Esophagus (tissue), 2 donors: ENCODE measurements at regions not wholly inside any gene's neighbourhood (a gene's known extent, or its start where the extent isn't known, plus 50 kb on each side); places are given as distances from the start of the nearest gene placed in this dataset.
"Not testable (repeated sequence)": the region's sequence is repeated elsewhere in the genome, so short reads cannot be mapped to it uniquely, and the experiment has no call there.

ENCODE experiments used
- H3K27ac ChIP-seq, 2 donors: one replicate each; pipeline ENCODE4 v1.5.1; 2013; ENCODE audit warnings: low read depth in 2 of 2, mild to moderate bottlenecking in 2 of 2, inconsistent platforms in 1 of 2, low read length in 1 of 2, moderate library complexity in 1 of 2
- H3K27me3 ChIP-seq, 2 donors: one replicate each; pipeline ENCODE4 v1.6.1; 2013; ENCODE audit warnings: low read length in 2 of 2, control low read depth in 1 of 2, mild to moderate bottlenecking in 1 of 2; ENCODE audit not compliant: insufficient read depth in 2 of 2, control insufficient read depth in 1 of 2
- H3K36me3 ChIP-seq, 2 donors: one replicate each; pipeline ENCODE4 v1.6.1; 2013; ENCODE audit warnings: low read length in 1 of 2; ENCODE audit not compliant: control insufficient read depth in 2 of 2, insufficient read depth in 2 of 2
- H3K4me1 ChIP-seq, 2 donors: one replicate each; pipeline ENCODE4 v1.6.1; 2013; ENCODE audit warnings: low read length in 1 of 2; ENCODE audit not compliant: control insufficient read depth in 2 of 2, insufficient read depth in 2 of 2
- H3K4me3 ChIP-seq, 2 donors: one replicate each; pipeline ENCODE4 v1.5.1; 2013; ENCODE audit warnings: low read length in 2 of 2, mild to moderate bottlenecking in 2 of 2, low read depth in 1 of 2, moderate library complexity in 1 of 2
- H3K9me3 ChIP-seq, 2 donors: one replicate each; pipeline ENCODE4 v1.6.1; 2013; ENCODE audit warnings: mild to moderate bottlenecking in 2 of 2, low read depth in 1 of 2, low read length in 1 of 2, moderate library complexity in 1 of 2; ENCODE audit not compliant: control insufficient read depth in 2 of 2, insufficient read depth in 1 of 2
- WGBS, 2 donors: extraction: QIAGEN DNeasy Blood & Tissue Kit; methylation state at CpG; one replicate each; pipeline ENCODE4 v1.1.7; 2013; 5-methylcytosine and 5-hydroxymethylcytosine counted together
- donor health status: healthy with polysubstance abuse.
- donor health status: Bipolar disorder and iron deficiency.

GRCh38 chr20:51176446-51176845 is 153.5 kb upstream of the KCNG1 start:
- Histone ChIP-seq H3K4me1 (no peaks in the 10 kb centered on the region), H3K9me3 (no peaks in the 10 kb centered on the region), H3K27me3 (no peaks in the 10 kb centered on the region), H3K27ac (no peak overlapping the region), H3K4me3 (no peak overlapping the region), H3K36me3 (no peaks in the 10 kb centered on the region)
- WGBS, 2 donors: 78 to 86% methylated on average over 8 of the region's 8 CpGs

GRCh38 chr20:51175724-51176123 is 152.8 kb upstream of the KCNG1 start:
- Histone ChIP-seq H3K36me3 (no peaks in the 10 kb centered on the region), H3K4me1 (no peaks in the 10 kb centered on the region), H3K27me3 (peaks cover 0 to 2% of the 10 kb centered on the region in 2 donors), H3K4me3 (no peak overlapping the region), H3K27ac (no peak overlapping the region), H3K9me3 (no peaks in the 10 kb centered on the region)
- 85 to 88% methylated on average over 5 of the region's 5 CpGs for WGBS, 2 donors

- H3K4me1 ChIP-seq: no peaks in the 10 kb centered on the region
- peaks cover 0 to 2% of the 10 kb centered on the region in 2 donors for H3K27me3 ChIP-seq
- no peaks in the 10 kb centered on the region for H3K9me3 ChIP-seq
- WGBS, 2 donors: 86 to 93% methylated on average over 10 of the region's 10 CpGs
- H3K27ac ChIP-seq: no peak overlapping the region
- H3K4me3 ChIP-seq: no peak overlapping the region
- H3K36me3 ChIP-seq: no peaks in the 10 kb centered on the region
Observed at GRCh38 chr20:51175156-51175555, 152.2 kb upstream of the KCNG1 start.

DNA sequence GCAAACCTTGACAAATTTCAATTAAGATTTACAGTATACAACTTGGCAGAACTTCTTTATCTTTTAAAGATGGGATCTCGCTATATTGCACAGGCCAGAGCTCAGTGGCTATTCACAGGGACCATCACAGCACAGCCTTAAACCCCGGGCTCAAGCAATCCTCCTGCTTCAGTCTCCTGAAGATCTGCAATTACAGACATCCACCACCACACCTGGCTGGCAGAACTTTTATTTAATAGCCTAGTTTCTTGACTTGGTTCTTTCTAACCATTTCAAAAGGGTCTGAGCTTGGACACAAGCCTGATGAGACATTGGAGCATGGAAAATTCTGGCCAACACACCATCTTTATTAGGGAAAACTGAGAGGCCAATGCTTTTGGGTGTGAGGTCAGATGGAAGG is 151.6 kb upstream of the KCNG1 start:
- Histone ChIP-seq H3K27me3 (peaks cover 0 to 2% of the 10 kb centered on the region in 2 donors), H3K27ac (no peak overlapping the region), H3K4me1 (no peaks in the 10 kb centered on the region), H3K4me3 (no peak overlapping the region), H3K36me3 (no peaks in the 10 kb centered on the region), H3K9me3 (peaks cover 0 to 2% of the 10 kb centered on the region in 2 donors)
- 78 to 93% methylated on average over 2 of the region's 2 CpGs for WGBS, 2 donors

GRCh38 chr20:51172558-51173428 is 149.9 kb upstream of the KCNG1 start:
- no peaks in the 10 kb centered on the region for H3K36me3 ChIP-seq
- H3K4me1 ChIP-seq: no peaks in the 10 kb centered on the region
- H3K27ac ChIP-seq: no peak overlapping the region
- H3K4me3 ChIP-seq: no peak overlapping the region
- peaks cover 0 to 2% of the 10 kb centered on the region in 2 donors for H3K9me3 ChIP-seq
- WGBS, 2 donors: 82 to 83% methylated on average over 6 of the region's 6 CpGs
- H3K27me3 ChIP-seq: peaks cover 0 to 2% of the 10 kb centered on the region in 2 donors

GRCh38 chr20:51171141-51171540 is 148.2 kb upstream of the KCNG1 start:
- Histone ChIP-seq H3K4me3 (no peak overlapping the region), H3K27ac (no peak overlapping the region), H3K4me1 (no peaks in the 10 kb centered on the region), H3K9me3 (peaks cover 0 to 2% of the 10 kb centered on the region in 2 donors), H3K36me3 (no peaks in the 10 kb centered on the region), H3K27me3 (peaks cover 0 to 2% of the 10 kb centered on the region in 2 donors)
- WGBS, 2 donors: 73 to 74% methylated on average over 2 of the region's 2 CpGs

DNA sequence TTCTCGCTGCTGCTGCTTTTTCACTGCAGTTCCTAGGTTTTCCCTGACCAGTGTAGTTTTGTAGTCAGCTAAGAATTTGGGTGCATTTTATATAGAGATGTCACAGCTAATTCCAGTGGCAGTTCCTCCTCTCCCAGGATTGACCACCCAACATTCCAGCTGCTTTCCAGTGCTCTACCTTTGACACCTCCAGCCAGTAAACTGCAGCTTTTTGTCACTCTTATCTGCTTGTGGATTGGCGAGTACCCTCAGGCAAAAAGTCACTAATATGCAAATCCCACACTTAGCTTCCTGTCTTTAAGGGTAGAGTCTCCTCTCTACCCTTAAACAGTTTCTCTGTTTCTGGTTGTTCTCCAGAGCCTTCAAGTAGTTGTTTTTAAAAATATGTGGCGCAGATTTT is 146.9 kb upstream of the KCNG1 start:
- 86 to 88% methylated on average over 3 of the region's 3 CpGs for WGBS, 2 donors
- peaks cover 0 to 2% of the 10 kb centered on the region in 2 donors for H3K9me3 ChIP-seq
- no peaks in the 10 kb centered on the region for H3K36me3 ChIP-seq
- no peaks in the 10 kb centered on the region for H3K4me1 ChIP-seq
- H3K27me3 ChIP-seq: peaks cover 0 to 2% of the 10 kb centered on the region in 2 donors
- no peak overlapping the region for H3K4me3 ChIP-seq
- no peak overlapping the region for H3K27ac ChIP-seq

- H3K36me3 ChIP-seq, H3K4me3 ChIP-seq, H3K4me1 ChIP-seq, H3K27me3 ChIP-seq, H3K27ac ChIP-seq, H3K9me3 ChIP-seq: not testable (repeated sequence)
- 85 to 87% methylated on average over 4 of the region's 4 CpGs for WGBS, 2 donors
Observed at GRCh38 chr20:51167911-51168310, 145.0 kb upstream of the KCNG1 start.

DNA sequence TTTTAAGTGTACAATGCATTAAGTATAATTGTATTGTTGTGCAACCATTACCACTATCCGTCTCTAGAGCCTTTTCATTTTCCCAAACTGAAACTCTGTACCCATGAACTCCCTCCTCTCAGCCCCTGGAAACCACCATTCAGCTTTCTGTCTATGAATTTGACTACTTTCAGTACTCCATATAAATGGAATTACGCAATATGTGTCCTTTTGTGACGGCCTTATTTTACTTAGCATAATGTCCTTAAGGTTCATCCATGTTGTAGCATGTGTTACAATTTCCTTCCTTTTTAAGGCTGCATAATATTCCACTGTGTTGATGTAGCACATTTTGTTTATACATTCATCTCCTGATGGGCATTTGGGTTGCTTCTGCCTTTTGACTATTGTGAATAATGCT is 143.6 kb upstream of the KCNG1 start:
- Histone ChIP-seq H3K36me3 (no peaks in the 10 kb centered on the region), H3K27ac (no peak overlapping the region), H3K4me1 (no peaks in the 10 kb centered on the region), H3K9me3 (peaks cover 0 to 2% of the 10 kb centered on the region in 2 donors), H3K27me3 (peaks cover 0 to 2% of the 10 kb centered on the region in 2 donors), H3K4me3 (no peak overlapping the region)
- 71 to 72% methylated on average over 3 of the region's 3 CpGs for WGBS, 2 donors

- Histone ChIP-seq H3K4me1 (no peaks in the 10 kb centered on the region), H3K9me3 (peaks cover 0 to 2% of the 10 kb centered on the region in 2 donors), H3K4me3 (no peak overlapping the region), H3K36me3 (no peaks in the 10 kb centered on the region), H3K27me3 (no peaks in the 10 kb centered on the region), H3K27ac (no peak overlapping the region)
- 78 to 83% methylated on average over 9 of the region's 9 CpGs for WGBS, 2 donors
Observed at GRCh38 chr20:51165131-51165530, 142.2 kb upstream of the KCNG1 start.
